GM21737 (cell line): ENCODE measurements at regions not wholly inside any gene's neighbourhood (a gene's known extent, or its start where the extent isn't known, plus 50 kb on each side); places are given as distances from the start of the nearest gene placed in this dataset.
"Not testable (repeated sequence)": the region's sequence is repeated elsewhere in the genome, so short reads cannot be mapped to it uniquely, and the experiment has no call there.

Experiments
- ATAC-seq: cut with Tn5 transposase; IDR thresholded peaks from one replicate; pipeline ENCODE4 v1.9.1; 2021; ENCODE audit warnings: mild to moderate bottlenecking, moderate library complexity; ENCODE audit not compliant: unreplicated experiment

DNA sequence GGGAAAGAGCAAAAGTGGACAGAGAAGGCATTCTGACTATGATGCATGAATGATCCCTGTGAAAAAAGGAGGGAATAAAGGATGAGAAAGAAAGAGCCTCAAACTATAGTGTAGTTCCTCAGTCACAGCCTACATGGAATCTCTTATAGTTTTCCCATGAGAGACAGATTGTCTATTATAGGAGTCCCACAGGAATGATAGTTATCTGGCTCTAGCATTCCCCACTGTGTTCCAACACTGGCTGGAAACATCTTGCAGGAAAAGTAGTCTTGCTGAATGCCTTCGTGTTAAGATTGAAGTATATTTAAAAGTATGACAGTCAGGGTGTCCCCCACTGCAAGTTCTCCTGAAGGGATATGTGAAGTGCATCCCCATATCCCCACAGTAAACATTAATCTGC is 641.5 kb upstream of the NECTIN3 start:
- no peak for ATAC-seq

DNA sequence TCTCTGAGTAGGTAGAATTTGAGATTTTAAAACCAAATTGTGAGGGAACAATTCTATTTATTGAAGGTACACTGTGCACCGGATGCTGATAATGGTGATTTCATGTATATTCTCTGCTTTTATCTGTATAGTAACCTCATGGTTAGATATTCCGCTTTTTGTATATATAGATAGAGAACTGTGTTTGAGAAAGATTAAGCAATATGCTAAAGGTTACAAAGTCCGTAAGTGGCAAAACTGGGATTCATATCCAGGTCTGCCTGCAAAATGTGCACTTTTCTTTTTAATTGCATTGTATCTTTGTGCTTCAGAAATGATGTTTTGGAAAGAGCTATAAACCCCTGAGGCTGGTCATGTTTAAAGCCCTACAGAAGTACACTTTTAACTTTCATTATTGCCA is 635.4 kb upstream of the NECTIN3 start:
- ATAC-seq = no peak

- ATAC-seq = not testable (repeated sequence)
These were observed 631.5 kb upstream of the NECTIN3 start for GRCh38 chr3:110440066-110440653.

- ATAC-seq = no peak
These were observed 617.5 kb upstream of the NECTIN3 start for GRCh38 chr3:110454066-110454465.

DNA sequence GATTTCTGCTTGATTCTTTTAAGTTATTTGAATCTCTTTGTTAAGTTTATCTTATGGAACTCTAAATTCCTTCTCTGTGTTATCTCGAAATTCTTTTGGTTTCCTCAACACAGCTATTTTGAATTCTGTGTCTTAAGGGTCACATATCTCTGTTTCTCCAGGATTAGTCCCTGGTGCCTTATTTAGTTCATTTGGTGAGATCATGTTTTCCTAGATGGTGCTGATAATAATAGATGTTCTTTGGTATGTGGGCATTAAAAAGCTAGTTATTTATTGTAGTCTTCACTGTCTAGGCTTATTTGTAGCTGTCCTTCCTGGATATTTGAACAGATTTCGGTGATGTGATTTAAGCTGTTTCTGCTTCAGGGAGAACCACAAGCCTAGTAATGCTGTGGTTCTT is 615.6 kb upstream of the NECTIN3 start:
- no peak for ATAC-seq

DNA sequence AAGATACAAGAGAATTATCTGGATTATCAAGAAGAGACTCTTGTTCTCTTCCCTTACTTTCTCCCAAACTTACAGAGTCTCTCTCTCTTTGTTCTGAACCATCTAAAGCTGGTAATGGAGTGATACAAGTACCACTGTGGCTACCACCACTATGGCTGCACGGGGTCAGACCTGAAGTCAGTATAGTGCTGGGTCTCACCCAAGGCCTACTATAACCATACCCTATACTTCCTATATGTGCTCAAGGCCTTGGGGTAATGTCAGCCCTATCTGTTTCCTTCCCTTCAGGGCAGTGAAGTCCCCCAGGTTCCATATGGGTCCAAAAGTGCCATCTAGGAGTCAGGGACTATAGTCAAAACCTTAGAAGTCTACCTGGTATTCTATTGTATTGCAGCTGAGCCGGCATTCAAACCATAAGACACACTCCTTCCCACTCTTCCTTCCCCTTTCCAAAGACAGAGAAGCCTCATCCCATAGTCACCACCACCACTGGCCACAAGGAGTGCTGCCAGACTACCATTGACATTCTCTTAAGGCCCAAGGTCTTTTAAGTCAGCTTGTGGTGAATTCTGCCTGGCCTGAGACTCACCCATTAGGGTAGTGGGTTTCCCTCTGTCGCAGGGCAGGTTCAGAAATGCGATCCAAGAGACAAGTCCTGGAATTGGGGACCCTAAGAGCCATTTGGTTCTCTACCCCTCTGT is 615.0 kb upstream of the NECTIN3 start:
- ATAC-seq = no peak

GRCh38 chr3:110457508-110457907 is 614.1 kb upstream of the NECTIN3 start:
- ATAC-seq = no peak

DNA sequence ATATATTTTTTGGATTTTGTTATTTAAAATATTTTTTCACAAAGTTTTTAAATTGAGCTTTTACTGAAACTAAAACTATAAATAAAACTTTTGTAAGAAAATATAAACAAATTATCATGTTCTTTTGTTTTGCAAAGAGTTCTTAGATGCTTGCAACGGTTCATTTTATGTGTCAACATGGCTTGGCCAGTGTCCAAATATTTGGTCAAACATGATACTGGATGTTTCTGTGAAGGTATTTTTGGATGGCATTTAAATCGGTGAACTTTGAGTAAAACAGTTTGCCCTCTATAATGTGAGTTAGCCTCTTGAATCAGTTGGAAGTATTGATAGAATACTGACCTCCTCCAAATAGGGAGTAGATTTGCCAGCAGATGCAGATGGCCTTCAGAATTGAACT is 612.6 kb upstream of the NECTIN3 start:
- no peak for ATAC-seq

DNA sequence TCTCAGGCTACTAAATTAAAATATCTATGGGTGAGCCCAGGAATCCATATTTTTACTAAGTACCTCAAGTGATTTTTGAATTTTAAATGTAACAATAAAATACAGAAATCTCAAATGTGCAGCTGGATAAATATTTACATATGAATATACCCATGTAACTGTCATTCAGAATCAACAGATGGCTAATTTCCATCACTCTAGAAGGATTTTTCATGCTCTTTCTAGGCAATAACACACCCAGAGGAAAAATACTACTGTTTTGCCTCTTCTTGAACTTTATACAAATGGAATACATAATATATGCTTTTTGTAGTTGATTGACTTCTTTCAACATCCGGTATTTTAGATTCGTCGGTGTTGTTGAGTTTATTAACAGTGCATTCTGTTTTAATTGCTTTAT is 601.3 kb upstream of the NECTIN3 start:
- no peak for ATAC-seq

- ATAC-seq = no peak
These were observed 598.2 kb upstream of the NECTIN3 start for GRCh38 chr3:110473405-110473804.

DNA sequence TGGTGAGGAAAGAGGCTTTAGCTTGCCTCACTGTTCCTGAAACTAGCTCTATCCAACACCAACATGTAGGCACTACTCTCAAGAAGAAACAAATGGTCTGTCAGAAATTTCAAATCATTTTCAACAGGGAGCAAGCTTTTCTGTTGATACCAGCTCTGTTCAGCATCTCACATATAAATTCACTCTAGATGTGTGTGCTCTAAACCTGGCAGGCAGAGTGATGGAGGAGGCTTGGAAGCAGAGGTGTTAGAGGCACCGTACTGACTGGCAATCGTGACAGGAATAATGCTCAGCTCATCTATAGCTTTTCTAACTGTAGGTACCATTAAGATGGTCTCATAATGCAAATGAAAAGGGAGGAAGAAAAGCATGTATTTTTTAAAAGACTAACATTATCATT is 597.2 kb upstream of the NECTIN3 start:
- ATAC-seq = no peak

- no peak for ATAC-seq
These were observed 593.1 kb upstream of the NECTIN3 start for GRCh38 chr3:110478377-110479054.

DNA sequence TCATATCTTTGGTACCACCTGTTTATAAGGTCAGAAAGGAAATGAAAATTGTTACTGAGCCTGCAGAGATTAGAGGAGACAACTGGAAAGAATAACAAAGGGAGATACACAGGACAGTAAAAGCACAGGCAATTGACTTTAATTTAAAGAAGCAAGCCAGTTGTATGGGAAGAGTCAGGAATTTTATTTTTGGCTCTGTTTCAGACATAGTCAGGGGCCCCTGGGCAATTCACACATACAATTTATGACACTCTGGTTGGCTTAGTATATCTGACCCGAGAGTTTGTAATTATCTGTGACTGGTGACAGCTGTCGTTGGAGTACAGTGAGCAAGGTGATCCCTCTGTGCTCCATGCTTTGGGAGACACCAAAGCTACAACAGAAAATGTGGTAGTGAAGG is 591.9 kb upstream of the NECTIN3 start:
- ATAC-seq = no peak

- no peak for ATAC-seq
These were observed 586.2 kb upstream of the NECTIN3 start for GRCh38 chr3:110485389-110485788.

- ATAC-seq = no peak
These were observed 583.8 kb upstream of the NECTIN3 start for GRCh38 chr3:110487840-110488239.

DNA sequence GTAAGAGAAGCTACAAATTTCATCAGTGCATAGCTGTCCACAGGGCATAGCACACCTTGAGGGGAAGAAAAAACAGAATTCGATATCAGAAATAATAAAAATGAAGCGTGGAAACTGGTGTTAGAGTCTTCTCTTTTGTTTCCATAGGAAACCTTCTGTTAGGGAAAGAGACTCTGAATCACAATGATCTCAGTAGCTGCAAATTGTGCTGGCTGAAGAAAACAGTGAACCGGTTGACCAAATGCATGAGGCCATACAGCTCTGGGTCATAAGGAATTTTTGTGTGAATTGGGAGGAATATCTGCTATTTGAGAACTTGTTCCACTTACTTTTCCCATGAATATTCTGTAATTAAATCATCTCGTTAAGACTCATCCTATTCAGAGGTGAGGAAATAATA is 580.2 kb upstream of the NECTIN3 start:
- ATAC-seq = no peak

GRCh38 chr3:110492876-110493275 is 578.7 kb upstream of the NECTIN3 start:
- no peak for ATAC-seq

DNA sequence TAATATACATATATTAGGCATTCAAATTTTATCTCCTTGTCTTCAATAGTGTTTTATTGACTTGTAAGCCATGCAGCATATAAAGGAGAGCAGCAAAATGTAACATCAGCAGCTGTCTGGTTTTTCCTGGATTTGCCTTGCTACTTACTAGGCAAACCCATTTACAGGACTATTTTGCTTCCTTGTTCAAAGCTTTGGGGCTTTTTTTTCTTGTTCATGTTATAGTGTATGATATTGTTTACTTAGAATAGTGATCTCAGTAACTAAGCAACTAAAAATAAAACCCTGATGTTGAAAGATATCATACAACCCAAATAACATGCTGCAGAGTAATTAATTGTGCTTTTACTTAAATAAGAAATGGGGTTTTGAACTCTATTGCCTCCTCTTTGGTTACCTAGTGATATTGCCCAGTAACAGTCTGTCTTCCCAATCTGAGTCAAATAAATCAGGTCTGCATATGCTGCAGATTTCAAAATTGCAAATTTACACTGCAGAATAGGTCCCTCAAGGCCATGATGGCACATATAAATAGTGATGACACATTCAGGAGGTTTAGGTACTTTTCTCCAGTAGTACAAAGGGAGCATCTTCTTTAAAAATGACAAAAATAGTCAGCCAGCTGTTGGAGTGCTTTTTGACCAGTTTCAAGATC is 578.1 kb upstream of the NECTIN3 start:
- no peak for ATAC-seq

- ATAC-seq = no peak
These were observed 577.5 kb upstream of the NECTIN3 start for GRCh38 chr3:110494093-110494490.

DNA sequence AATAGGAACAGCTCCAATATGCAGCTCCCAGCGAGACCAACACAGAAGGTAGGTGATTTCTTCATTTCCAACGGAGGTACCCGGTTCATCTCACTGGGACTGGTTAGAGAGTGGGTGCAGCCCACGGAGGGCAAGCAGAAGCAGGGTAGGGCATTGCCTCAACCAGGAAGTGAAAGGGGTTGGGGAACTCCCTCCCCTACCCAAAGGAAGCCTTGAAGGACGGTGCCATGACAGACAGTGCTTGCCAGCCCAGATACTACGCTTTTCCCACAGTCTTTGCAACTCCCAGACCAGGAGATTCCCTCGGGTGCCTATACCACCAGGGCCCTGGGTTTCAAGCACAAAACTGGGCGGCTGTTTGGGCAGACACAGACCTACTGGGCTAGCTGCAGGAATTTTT is 576.9 kb upstream of the NECTIN3 start:
- ATAC-seq = no peak

GRCh38 chr3:110495201-110495927 is 576.3 kb upstream of the NECTIN3 start:
- no peak for ATAC-seq
